Activated T-cell treated with anti-CD3 and anti-CD28 coated beads, Interleukin-2, amount 50 U/mL, for 4 hours (primary cell): ENCODE measurements at regions not wholly inside any gene's neighbourhood (a gene's known extent, or its start where the extent isn't known, plus 50 kb on each side); places are given as distances from the start of the nearest gene placed in this dataset.

Experiments
- ATAC-seq, 2 donors: fragments of 200-7000 bp; cut with Tn5 transposase; one replicate each; pipeline ENCODE4 v1.10.0; 2021
- DNase-seq: peaks from one replicate; pipeline ENCODE4 v3.0.0-alpha.2; 2020
- H3K27me3 Mint-ChIP-seq: one replicate; pipeline ENCODE4 v1.8.0; 2021; ENCODE audit warnings: low read depth, mixed read lengths
- H3K36me3 Mint-ChIP-seq: one replicate; pipeline ENCODE4 v1.8.0; 2022; ENCODE audit warnings: mixed read lengths; ENCODE audit not compliant: insufficient read depth
- H3K4me1 Mint-ChIP-seq: one replicate; pipeline ENCODE4 v1.8.0; 2021; ENCODE audit warnings: low read depth, mixed read lengths
- H3K4me3 Mint-ChIP-seq: one replicate; pipeline ENCODE4 v1.8.0; 2021; ENCODE audit warnings: mild to moderate bottlenecking, moderate library complexity, mixed read lengths
- H3K9me3 Mint-ChIP-seq: one replicate; pipeline ENCODE4 v1.8.0; 2021; ENCODE audit warnings: mixed read lengths

- Mint-ChIP-seq H3K27me3 (no peaks in the 10 kb centered on the region), H3K4me3 (no peak overlapping the region), H3K9me3 (no peaks in the 10 kb centered on the region), H3K4me1 (no peaks in the 10 kb centered on the region), H3K36me3 (no peaks in the 10 kb centered on the region)
- ATAC-seq, result no peak
- DNase-seq, result no peak
Observed at GRCh38 chr3:5270666-5271371, 83.3 kb downstream of the EDEM1 start.

- DNase-seq, result no peak
- H3K36me3 Mint-ChIP-seq, result no peaks in the 10 kb centered on the region
- no peaks in the 10 kb centered on the region for H3K4me1 Mint-ChIP-seq
- no peak overlapping the region for H3K4me3 Mint-ChIP-seq
- no peak for ATAC-seq
- no peaks in the 10 kb centered on the region for H3K9me3 Mint-ChIP-seq
- H3K27me3 Mint-ChIP-seq, result no peaks in the 10 kb centered on the region
Observed at GRCh38 chr3:5271372-5271683, 83.8 kb downstream of the EDEM1 start.

- Mint-ChIP-seq H3K27me3 (peaks cover 2% of the 10 kb centered on the region), H3K4me3 (no peak overlapping the region), H3K36me3 (no peaks in the 10 kb centered on the region), H3K9me3 (no peaks in the 10 kb centered on the region), H3K4me1 (no peaks in the 10 kb centered on the region)
- DNase-seq (no peak), ATAC-seq (no peak)
Observed at GRCh38 chr3:5272387-5272786, 84.9 kb downstream of the EDEM1 start.

- Mint-ChIP-seq H3K27me3 (peaks cover 2% of the 10 kb centered on the region), H3K4me3 (no peak overlapping the region), H3K36me3 (no peaks in the 10 kb centered on the region), H3K9me3 (peaks cover under 1% of the 10 kb centered on the region), H3K4me1 (no peaks in the 10 kb centered on the region)
- ATAC-seq, result no peak
- no peak for DNase-seq
Observed at GRCh38 chr3:5274091-5274490, 86.6 kb downstream of the EDEM1 start.

DNA sequence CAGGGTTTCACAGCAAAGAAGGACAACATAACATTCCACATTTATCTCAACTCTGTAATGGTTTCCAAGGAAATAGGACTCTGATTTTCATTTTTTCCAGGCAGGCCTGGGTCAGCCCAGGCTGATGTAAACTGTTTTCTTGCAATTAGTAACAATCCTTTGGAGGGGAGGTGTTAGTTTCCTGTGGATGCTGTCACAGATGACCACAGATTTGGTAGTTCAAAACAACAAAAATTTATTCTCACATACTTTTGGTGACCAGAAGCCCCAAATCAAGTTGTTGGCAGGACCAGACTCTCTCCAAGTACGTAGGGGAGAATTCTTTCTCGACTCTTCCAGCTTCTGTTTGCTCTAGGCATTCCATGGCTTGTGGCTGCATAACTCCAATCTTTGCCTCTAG lies 88.0 kb downstream of the EDEM1 start:
- DNase-seq (no peak), ATAC-seq (no peak)
- Mint-ChIP-seq H3K27me3 (peaks cover 2% of the 10 kb centered on the region), H3K4me3 (no peak overlapping the region), H3K9me3 (peaks cover 8% of the 10 kb centered on the region), H3K4me1 (no peaks in the 10 kb centered on the region), H3K36me3 (peaks cover 1% of the 10 kb centered on the region)

- peaks cover 15% of the 10 kb centered on the region for H3K9me3 Mint-ChIP-seq
- H3K4me3 Mint-ChIP-seq, result no peak overlapping the region
- no peak for ATAC-seq
- no peak for DNase-seq
- peaks cover 2% of the 10 kb centered on the region for H3K27me3 Mint-ChIP-seq
- H3K36me3 Mint-ChIP-seq, result peaks cover 1% of the 10 kb centered on the region
- H3K4me1 Mint-ChIP-seq, result no peaks in the 10 kb centered on the region
Observed at GRCh38 chr3:5276934-5277333, 89.4 kb downstream of the EDEM1 start.

DNA sequence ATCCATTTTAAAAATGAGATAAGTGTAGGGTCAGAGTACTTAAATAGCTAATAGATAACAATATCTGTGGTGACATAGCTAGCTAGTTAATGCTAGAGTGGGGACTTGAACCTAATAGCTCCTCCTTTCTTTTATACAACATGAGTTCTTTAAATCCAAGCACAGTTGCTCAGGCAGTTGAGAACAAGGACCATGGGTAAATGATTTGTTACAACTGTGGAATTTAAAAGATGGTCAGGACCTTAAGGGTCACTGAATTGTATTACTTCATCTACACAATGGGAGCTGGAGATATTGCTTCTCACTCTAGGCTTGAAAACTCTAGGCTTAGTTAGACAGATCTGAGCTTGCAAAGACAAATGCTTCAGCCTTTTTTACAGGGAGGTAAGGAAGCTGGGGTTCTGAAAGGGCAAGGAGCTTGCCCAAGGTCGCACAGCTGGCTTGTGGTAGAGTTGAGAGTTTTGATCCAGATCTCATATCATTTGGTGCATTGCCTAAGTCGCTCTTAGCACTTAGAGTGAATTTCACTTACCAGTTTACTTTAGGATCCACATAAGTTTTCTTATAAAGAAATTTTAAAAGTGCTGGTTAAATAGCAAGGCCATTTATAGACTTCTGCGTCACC lies 90.2 kb downstream of the EDEM1 start:
- H3K27me3 Mint-ChIP-seq, result peaks cover 2% of the 10 kb centered on the region
- H3K4me3 Mint-ChIP-seq, result no peak overlapping the region
- peaks cover 20% of the 10 kb centered on the region for H3K9me3 Mint-ChIP-seq
- no peaks in the 10 kb centered on the region for H3K4me1 Mint-ChIP-seq
- no peak for DNase-seq
- peaks cover 1% of the 10 kb centered on the region for H3K36me3 Mint-ChIP-seq
- no peak for ATAC-seq

GRCh38 chr3:5278666-5279065 lies 91.2 kb downstream of the EDEM1 start:
- Mint-ChIP-seq H3K36me3 (peaks cover 1% of the 10 kb centered on the region), H3K9me3 (peaks cover 23% of the 10 kb centered on the region), H3K27me3 (peaks cover 2% of the 10 kb centered on the region), H3K4me1 (no peaks in the 10 kb centered on the region), H3K4me3 (no peak overlapping the region)
- ATAC-seq (no peak), DNase-seq (no peak)

DNA sequence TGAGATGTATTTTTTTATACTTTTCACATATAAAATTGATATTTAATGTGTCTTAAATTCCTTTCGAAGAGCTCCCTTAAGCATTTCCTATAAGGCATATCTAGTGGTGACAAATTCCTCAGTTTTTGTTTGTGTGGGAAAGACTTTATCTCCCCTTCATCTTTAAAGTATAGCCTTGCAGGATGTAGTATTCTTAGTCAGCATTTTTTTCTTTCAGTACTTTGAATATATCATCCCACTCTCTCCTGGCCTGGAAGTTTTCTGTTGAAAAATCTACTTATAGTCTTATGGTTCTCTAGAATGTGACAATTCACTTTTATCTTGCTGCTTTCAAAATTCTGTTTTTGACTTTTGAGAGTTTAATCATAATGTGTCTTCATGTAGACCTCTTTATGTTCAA lies 95.2 kb downstream of the EDEM1 start:
- no peak for ATAC-seq
- H3K4me1 Mint-ChIP-seq, result no peaks in the 10 kb centered on the region
- DNase-seq, result no peak
- H3K9me3 Mint-ChIP-seq, result peaks cover 35% of the 10 kb centered on the region
- peaks cover 4% of the 10 kb centered on the region for H3K36me3 Mint-ChIP-seq
- no peak overlapping the region for H3K4me3 Mint-ChIP-seq
- H3K27me3 Mint-ChIP-seq, result peaks cover 6% of the 10 kb centered on the region

GRCh38 chr3:5285439-5285838 lies 97.9 kb downstream of the EDEM1 start:
- no peak overlapping the region for H3K4me3 Mint-ChIP-seq
- H3K27me3 Mint-ChIP-seq, result peaks cover 10% of the 10 kb centered on the region
- ATAC-seq (no peak), DNase-seq (no peak)
- H3K36me3 Mint-ChIP-seq, result peaks cover 2% of the 10 kb centered on the region
- H3K4me1 Mint-ChIP-seq, result no peaks in the 10 kb centered on the region
- peaks cover 38% of the 10 kb centered on the region for H3K9me3 Mint-ChIP-seq

- no peak overlapping the region for H3K4me3 Mint-ChIP-seq
- peaks cover 14% of the 10 kb centered on the region for H3K27me3 Mint-ChIP-seq
- H3K36me3 Mint-ChIP-seq, result no peaks in the 10 kb centered on the region
- DNase-seq (no peak), ATAC-seq (no peak)
- H3K9me3 Mint-ChIP-seq, result peaks cover 28% of the 10 kb centered on the region
- H3K4me1 Mint-ChIP-seq, result no peaks in the 10 kb centered on the region
Observed at GRCh38 chr3:5290915-5291314, 103.4 kb downstream of the EDEM1 start.

- H3K4me1 Mint-ChIP-seq, result no peaks in the 10 kb centered on the region
- H3K4me3 Mint-ChIP-seq, result no peak overlapping the region
- DNase-seq (no peak), ATAC-seq (no peak)
- H3K36me3 Mint-ChIP-seq, result no peaks in the 10 kb centered on the region
- peaks cover 8% of the 10 kb centered on the region for H3K27me3 Mint-ChIP-seq
- peaks cover 18% of the 10 kb centered on the region for H3K9me3 Mint-ChIP-seq
Observed at GRCh38 chr3:5292512-5292911, 105.0 kb downstream of the EDEM1 start.

DNA sequence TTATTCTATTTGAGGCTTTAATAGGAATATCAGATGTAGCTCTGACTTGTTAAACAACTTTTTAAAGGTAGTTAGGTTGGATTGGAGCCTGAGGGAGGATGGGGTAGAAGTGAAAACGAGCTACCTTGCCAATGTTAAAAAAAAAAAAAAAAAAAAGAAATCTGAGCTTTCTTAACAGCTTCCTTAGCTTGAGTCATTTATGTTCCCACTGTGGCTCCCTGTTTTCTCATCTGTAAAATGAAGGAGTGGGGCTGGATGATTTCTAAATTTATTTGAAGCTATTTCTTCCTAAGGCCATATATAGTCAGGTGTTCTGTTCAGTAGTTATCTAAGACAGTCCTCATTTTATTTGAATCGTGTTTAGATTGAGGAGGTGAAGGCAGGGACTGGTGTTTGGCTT lies 105.7 kb downstream of the EDEM1 start:
- Mint-ChIP-seq H3K9me3 (peaks cover 11% of the 10 kb centered on the region), H3K36me3 (no peaks in the 10 kb centered on the region), H3K4me1 (no peaks in the 10 kb centered on the region), H3K4me3 (no peak overlapping the region), H3K27me3 (peaks cover 8% of the 10 kb centered on the region)
- no peak for ATAC-seq
- no peak for DNase-seq

GRCh38 chr3:5294356-5294755 lies 106.8 kb downstream of the EDEM1 start:
- Mint-ChIP-seq H3K36me3 (no peaks in the 10 kb centered on the region), H3K27me3 (peaks cover 5% of the 10 kb centered on the region), H3K9me3 (peaks cover 5% of the 10 kb centered on the region), H3K4me1 (no peaks in the 10 kb centered on the region), H3K4me3 (no peak overlapping the region)
- DNase-seq (no peak), ATAC-seq (no peak)

GRCh38 chr3:5295191-5295690 lies 107.7 kb downstream of the EDEM1 start:
- Mint-ChIP-seq H3K4me3 (no peak overlapping the region), H3K4me1 (no peaks in the 10 kb centered on the region), H3K36me3 (no peaks in the 10 kb centered on the region), H3K27me3 (peaks cover 6% of the 10 kb centered on the region), H3K9me3 (peaks cover 5% of the 10 kb centered on the region)
- no peak for ATAC-seq
- DNase-seq, result no peak
